ENCODE measurements at regions not wholly inside any gene's neighbourhood (a gene's known extent, or its start where the extent isn't known, plus 50 kb on each side); places are given as distances from the start of the nearest gene placed in this dataset.
"Not testable (repeated sequence)": the region's sequence is repeated elsewhere in the genome, so short reads cannot be mapped to it uniquely, and the experiment has no call there.

GRCh38 chr7:86987834-86988233, 71.6 kb downstream of the ELAPOR2 start:
- not testable (repeated sequence) for TF ChIP-seq EZH2phosphoT487 (IDR thresholded peaks at IDR 0.05; ENCODE audit: insufficient read depth, low read depth); EZH2 (IDR thresholded peaks at IDR 0.05; ENCODE audit: insufficient read depth, poor library complexity, severe bottlenecking)
